ENCODE measurements at regions not wholly inside any gene's neighbourhood (a gene's known extent, or its start where the extent isn't known, plus 50 kb on each side); places are given as distances from the start of the nearest gene placed in this dataset.
"Not testable (repeated sequence)": the region's sequence is repeated elsewhere in the genome, so short reads cannot be mapped to it uniquely, and the experiment has no call there.

DNA sequence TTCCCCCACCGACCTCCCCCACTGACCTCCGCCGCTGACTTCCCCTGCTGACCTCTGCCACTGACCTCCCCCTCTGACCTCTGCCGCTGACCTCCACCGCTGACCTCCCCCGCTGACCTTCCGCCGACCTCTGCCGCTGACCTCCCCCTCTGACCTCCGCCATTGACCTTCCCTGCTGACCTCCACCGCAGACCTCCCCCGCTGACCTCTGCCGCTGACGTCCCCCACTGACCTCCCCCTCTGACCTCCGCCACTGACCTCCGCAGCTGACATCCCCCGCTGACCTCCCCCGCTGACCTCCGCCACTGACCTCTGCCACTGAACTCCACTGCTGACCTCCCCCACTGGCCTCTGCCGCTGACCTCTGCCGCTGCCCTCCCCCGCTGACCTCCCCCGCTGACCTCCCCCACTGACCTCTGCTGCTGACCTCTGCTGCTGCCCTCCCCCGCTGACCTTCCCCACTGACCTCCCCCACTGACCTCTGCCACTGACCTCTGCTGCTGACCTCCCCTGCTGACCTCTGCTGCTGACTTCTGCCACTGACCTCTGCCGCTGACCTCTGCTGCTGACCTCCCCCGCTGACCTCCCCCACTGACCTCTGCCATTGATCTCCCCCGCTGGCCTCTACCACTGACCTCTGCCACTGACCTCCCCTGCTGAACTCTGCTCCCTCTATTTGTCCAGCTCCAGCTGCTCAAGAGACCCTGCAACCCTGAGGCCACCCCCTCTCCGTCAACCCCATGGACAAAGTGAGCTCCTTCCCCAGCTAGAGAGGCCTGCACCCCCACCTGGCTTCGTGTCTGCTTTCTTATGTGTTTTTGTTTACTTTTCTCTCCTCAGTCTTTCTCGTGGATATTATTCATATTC, 91.4 kb upstream of the AFDN start:
- DNase-seq (ENCODE audit: low spot score), result no peak

DNA sequence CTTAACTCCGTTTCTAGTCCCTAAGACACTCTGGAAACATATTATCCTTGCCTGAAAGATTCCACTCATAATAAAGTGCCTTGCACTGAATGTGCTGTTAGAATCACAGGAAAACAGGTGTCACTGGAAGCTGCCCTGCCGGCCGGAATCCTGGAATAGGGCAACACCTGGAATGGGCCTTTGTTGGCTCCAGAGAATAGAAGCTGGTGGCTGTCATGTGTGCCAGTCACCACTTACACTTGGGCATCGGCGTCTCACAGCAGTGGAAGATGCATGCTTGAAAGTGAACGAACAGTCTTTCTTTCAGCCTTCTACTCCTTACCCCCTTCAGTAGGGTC, 90.8 kb upstream of the AFDN start:
- no peak for DNase-seq (ENCODE audit: low spot score)

DNA sequence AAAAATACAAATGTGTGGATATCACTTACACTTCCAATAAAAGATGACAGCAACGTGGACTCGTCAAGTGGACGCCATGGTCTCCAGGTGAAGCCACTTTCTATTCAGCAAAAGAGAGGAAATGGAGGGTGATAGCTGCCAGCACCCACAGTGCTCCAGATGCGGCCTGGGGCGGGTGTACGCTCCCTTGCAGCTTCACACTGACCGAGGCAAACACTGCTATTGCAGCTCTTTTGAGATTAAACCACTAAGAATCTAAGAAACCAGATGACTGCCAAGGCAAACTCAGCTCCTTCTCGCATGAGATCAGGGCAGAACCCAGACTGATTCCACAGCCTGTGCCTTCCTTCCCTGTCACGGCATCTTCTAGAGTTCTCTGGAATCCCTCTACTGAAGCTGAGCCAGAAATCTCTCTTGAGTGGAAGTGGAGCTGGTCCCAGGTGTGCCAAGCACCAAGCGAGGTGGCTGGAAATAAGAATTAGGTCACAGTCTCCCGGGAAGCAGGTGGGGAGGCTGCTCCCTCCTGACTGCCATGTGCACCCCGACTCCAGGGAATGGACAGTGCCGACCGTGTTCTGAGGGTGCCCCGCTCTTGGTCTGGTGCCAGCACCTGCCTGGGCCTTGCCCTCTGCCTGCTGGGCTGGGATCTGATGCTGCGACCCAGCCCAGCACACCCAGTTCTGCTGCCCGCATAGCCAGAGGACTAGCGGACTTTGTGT, 90.1 kb upstream of the AFDN start:
- DNase-seq (ENCODE audit: low spot score), result no peak

DNA sequence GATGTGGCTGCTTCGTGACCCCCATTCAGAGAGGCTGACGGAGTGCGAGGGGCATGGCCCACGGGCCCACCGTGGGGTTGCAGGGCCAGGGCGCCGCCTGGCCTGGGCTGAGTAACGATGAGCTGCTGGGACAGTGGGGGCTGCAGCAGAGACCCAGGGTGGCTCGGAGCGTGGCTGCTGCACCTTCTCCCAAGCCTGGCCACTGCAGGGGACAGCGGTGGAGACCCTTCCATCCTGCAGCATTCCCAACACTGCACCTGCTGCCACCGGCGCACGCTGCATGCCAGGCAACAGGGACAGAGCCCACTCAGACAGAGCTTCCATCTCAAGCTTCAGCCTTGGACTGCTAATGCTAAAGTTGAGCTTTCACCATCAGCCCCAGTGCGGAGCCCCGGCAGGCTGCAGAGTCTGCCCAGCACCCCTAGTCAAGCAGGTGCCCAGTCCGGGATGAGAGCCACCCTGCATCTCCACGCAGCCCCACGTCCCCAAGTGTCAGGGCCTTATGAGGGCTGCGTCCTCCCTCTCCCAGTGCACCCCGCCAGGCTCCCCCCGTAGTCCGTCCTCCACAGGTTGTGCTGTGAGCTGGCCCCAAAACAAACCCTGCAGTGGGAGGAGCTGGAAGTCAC, 89.4 kb upstream of the AFDN start:
- no peak for DNase-seq (ENCODE audit: low spot score)

DNA sequence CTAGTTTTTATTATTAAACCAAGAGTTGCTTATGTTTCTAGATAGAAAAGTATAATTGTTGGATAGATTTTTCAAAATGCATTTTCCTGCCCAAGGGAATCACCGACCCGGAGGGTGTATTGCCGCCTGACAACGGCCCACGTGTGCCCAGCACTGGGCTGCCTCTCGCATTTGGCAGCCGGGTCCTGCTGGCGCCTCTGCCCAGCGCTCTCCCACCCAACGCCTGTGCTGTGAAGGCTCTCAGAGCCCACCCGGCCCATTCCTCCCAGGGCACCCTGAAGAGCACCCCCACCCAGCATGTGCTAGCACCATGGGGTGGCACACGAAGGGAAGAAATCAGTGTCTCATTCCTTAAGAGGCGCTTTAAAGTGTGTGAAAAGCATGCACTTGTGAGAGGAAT, 88.3 kb upstream of the AFDN start:
- no peak for DNase-seq (ENCODE audit: low spot score)

DNA sequence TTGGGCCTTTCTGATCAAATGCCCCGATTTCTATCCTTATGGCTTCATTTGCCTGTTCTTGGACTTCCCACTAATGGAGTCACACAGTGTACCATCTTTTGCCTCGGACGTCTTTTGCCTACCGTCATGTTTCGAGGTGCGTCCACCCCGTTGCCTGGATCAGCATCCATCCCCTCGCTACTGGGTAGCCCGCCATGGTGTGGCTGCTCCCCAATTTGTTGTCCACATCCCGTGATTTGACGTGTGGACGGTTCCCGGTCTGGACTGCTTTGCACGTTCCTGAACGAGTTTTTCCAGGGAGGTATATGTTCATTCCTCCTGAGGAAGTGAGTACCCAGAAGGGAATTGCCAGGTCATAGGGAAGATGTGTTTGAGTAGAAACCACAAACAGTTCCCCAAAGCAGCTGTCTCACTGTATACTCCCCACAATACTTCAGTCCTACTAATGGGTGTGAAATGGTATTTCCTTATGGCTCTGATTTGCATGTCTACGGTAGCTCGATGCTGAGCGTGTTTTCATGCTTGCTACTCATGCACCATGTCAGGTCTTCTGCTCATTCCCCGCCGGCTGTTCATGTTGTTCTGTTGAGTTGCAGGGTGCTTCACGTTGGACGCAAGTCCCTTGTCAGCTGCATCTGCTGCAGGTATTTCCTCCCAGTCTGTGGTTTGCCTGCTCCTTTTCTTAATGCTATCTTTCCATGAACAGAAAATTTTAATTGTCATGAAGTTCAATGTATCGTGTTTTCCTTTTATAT, 86.8 kb upstream of the AFDN start:
- no peak for DNase-seq (ENCODE audit: low spot score)

DNA sequence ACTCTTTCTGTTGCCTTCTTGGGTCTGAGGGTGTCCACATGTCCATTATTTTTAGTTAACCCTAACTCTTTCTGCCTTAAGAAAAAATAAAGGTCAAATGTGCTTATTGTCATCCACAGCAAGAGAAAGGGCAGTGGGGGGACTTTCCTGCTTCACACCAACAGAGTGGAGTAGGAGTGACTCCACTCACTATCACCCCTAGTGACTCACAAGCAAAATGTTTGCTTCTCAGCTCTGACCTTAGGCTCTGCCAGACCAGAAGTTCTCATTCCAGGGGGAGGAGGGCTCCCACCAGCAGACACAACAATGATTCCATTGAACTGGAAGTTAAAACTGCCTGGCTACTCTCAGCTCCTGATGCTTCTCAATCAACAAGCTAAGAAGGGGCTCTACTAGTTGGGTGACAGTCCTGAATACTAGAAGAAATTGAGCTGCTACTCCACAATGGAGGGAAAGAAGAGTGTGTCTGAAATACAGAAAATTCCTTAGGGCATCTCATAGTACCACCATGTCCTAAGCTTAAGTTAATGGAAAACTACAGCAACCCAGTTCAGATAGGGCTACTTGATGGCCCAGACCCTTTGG, 83.9 kb upstream of the AFDN start:
- no peak for DNase-seq (ENCODE audit: low spot score)

DNA sequence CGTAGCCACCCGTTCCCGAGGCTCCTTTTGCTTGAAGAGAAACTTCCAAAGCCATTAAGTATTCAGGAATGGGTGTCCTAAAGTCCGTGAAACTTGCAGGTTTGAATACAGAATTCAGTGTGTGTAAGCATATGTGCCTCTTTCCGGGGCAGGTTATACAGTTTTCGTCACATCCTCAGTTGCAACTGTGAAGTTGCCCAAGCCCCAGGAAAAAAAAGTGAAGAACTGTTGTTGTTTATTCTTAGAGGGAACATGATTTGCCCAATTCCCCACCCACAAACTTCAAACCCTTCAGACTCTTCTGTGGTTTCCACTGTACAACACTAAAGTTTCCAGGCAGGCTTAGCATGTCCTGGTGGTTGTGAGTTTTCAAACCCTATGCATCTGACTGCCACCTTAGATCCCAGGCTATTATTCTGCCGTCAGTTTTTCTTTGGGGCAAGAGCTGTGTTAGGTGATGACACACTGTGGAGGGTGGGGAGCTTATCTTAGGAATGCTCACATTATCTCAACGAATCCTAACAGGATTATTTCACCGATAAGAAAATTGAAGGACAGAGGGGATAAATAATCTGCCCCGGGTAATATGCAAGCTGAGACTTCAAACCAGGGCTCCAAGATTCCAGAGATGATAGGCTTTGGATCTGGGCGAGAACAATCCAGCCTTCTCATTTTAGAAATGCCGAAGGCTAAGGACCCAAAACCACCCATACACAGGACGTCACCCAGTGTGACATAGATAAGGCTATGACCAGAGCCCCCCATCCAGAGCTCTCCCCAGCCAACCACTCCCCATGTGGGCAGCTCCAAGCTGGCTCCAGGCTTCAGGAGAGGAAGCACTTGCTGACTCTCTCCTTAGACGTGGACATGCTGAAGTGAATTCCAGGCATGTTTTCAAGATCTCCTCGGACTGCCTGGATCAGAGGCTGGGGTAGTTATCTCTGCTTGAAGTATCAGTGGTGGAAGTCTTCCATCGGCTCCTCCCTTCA, 81.7 kb upstream of the AFDN start:
- DNase-seq (ENCODE audit: low spot score), result no peak

DNA sequence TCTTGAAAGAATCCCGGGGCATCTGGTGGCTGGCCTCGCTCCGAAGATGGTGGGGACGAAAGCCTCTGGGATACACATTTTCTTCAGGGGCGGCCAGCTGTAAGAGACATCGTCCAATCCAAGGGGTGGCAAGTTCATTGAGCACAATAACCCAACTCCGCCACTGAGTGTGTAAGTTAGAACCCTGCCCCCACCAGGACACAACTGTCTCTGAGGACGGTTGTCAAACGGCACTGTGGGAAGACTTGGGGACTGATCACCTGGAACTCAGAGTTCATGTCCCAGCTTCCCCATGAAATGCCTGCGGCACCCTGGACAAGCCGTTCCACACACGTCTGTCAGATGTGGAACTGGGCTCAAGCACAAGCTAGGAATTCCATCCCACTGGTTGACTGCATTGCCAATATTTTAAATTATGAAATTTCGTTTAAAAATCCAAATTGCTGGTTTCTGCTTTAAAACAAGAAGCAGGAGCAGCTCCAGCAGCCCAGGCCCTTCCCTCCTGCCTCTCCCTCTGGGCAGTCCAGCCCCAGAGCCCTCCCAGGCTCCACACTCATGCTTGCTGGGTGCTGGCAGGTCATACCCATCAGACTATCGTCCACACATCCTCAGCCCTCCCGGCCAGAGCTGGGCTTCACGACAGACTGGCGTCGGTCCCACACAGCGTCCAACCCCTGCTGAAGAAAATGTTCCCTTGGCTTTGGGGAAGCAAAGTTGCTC, 80.9 kb upstream of the AFDN start:
- no peak for DNase-seq (ENCODE audit: low spot score)

DNA sequence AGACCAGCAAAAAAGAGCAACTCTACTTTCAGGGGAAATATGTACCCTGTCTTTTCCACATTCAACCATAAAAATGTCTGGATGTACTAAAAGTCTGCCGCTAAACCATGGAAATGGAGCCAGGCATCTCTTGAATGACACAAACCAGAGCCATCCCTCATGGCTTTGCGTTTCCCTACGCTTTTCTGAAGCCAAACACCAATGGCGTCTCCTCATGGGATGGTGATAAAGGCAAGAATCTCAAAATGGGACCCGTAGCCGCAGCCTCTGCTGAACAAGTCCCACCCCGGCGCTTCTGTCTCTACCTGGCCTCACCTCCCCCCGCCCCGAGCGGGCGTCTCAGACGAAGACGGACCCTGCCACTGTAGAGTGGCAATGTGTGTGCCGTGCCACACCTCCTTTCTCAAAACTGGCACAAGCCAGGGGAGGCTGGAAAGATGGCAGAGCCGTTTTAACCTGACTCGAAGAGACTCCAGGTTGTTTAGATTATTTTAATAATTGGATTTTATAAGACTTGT, 80.3 kb upstream of the AFDN start:
- DNase-seq (ENCODE audit: low spot score), result no peak

DNA sequence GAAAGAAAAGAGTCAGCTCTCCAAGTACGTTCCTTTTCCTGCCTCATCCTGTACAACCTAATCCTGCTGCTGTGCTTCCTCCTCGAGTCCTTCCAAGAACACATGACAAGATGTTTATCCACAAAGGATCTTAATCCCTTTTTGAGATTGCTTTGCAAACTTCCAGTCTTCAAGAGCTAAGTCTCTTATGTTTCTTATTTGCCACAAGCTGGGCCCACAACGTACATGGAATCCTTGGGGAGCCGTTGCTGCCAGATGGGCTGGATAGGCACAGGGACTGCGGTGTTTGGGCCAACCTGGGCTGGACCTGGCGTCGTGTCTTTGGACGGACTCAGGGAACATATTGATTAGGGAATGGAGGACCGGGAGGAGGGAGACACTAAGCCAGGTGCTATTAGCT, 79.7 kb upstream of the AFDN start:
- no peak for DNase-seq (ENCODE audit: low spot score)

DNA sequence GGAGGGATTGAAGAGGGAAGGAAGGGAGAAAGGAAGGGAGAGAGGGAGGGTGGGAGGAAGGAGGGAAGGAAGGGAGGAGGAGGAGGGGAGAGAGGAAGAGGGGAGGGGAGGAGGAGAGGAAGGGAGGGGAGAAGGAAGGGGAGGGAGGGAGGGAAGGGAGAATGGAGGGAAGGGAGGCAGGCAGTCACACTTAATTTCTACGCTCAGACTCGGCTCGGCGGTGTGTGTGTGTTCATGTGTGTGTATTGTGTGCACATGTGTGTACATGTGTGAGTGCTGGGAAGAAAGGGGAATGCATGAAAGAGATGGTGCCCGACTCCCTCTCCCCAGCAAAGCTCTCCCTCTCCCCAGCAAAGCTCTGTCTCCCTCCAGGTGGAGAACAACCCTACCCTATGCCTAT, 79.1 kb upstream of the AFDN start:
- DNase-seq (ENCODE audit: low spot score), result no peak

DNA sequence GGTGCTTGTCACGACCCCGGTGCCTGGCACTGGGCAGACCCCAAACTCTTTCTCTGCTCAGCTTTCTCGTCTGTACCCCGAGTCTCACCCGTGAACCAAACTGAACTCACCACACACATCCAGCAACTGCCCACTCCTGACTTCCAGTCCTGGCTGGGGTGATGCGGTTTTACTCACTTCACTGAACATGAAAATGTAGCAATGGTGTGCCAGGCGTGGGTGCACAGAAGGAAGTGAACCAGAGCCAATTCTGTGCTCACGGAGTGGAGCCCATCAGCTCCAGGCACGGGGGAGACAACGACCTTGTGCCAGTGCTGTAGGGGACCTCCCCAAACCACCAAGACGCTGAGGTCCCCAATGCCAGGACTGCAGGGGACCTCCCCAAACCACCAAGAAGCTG, 78.7 kb upstream of the AFDN start:
- DNase-seq (ENCODE audit: low spot score), result no peak

DNA sequence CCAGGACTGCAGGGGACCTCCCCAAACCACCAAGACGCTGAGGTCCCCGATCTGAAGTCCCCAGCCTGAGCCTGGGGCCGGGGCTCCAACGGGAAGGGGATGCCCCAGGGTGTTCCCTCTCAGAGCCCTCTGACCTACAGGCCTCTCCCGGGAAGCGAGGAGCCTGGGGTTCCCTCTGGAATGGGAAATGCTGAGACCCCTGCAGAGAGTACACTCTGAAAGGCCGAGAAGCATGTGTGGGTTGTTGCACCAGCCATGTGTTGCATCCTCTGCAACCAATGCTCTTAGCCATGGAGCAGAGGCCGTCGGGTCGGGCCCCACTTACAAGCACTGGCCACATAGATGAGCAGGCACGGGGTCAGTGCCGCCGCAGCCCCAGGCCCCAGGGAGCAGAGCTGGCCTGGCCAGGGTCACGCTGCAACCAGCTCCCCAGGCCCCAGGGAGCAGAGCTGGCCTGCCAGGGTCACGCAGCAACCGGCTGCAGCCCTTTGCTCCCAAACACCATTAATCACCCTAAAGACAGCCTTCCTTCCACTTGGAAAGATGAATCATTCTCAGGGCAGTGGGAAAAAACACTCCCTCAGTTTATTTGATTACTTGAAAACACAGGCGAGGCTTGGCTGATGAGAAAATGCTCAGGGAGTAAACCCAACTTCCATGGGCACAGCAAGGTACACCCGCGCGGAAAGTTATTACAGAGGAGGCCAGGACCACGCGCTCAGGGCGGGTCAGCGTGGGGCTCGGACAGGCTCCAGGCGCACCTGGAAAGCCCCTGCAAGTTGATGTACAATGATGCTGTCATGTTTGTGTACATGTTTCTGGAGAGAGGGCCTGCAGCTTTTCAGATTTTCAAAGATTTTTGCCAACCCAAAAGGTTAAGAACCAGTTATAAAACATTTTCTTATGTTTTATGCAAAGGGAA, 78.0 kb upstream of the AFDN start:
- DNase-seq (ENCODE audit: low spot score), result no peak

DNA sequence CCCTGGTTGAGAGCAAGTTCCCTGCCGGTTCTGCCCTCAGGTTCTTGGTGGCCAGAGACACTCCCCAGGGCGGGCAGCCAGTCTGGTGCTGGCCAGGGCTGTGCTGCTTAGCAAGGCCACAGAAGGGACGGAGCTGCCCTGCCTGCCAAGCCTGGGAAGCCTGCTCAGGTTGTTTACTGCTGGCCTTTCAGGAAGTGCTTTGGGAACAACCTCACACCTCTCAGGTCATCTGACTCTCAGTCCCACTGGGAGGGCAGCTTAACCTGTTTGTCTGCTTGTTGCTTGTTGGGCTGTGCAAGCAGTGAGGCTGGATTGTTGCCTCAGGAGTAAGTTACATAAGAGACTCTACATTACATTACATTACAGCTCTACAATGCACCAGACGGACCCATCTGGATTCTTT, 75.8 kb upstream of the AFDN start:
- no peak for DNase-seq (ENCODE audit: low spot score)

DNA sequence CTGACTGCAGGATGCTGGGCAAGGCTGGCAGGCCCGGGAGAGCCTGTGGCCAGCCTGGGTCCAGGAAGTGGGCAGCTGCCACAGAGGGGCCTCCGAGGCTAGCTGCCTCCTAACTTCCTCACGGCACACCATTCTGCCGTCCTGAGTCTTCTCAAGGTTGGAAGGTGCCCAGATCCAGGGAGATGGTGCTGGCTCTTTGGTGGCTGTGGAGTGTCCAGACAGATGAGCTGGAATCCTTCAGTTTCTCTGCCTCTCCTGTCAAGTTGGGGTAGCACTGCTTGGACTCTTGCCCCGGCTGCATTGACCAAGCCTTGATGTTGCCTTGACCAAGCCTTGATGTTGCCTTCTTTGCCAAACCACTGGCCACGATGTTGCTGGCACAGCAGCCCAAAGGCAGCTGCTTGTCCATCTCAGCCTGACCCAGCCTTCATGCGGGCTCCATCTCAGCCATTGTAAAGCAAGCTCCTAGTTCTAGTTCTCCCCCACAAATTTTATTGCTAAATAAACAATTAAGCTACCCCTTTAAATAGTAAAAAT, 75.1 kb upstream of the AFDN start:
- DNase-seq (ENCODE audit: low spot score), result no peak

DNA sequence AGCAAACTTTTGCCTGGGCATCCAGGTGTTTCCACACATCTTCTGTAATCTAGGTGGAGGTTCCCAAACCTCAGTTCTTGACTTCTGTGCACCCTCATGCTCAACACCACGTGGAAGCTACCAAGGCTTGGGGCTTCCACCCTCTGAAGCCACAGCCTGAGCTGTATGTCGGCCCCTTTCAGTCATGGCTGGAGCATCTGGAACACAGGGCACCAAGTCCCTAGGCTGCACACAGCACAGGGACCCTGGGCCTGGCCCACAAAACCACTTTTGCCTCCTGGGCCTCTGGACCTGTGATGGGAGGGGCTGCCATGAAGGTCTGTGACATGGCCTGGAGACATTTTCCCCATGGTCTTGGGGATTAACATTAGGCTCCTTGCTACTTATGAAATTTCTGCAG, 73.4 kb upstream of the AFDN start:
- not testable (repeated sequence) for DNase-seq (ENCODE audit: low spot score)

DNA sequence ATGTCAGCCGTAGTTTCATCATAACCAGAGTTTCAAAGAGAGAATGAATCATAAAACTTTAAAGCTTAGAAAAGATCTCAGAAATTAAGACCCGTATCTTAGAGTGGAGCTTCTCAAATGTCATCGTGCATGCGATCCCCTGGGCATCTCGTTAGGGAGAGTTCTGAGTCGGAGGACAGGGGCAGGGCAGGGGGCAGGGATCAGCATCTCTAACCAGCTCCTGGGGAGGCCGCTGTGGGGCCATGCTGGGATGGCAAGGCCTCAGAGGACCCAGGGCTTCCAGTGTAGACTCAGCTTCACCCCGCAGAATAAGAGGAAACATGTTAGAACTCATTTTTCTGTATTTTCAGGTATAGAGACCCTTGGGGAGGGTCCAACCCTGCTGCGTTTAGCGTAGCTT, 72.0 kb upstream of the AFDN start:
- no peak for DNase-seq (ENCODE audit: low spot score)

DNA sequence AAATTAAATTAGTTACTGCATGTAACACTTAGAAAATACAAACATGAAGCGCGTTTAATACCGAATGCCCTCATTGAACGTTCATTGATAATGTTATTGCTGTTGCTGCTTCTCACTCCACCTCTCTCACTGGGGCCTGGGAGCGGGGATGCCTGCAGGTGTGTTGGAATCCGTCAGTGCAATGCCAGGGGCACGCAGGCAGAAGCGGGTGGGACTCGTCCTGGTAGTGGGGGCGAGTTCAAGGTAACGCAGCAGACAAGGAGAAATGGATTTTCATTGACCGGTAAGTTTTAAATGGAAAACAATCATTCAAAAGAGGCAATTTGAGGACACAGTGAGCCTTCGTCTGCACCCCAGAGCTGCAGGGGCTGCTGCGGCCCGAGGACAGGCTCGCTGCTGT, 71.2 kb upstream of the AFDN start:
- DNase-seq (ENCODE audit: low spot score), result no peak

Measured in putamen (tissue), 1 donor.